ENCODE measurements at regions not wholly inside any gene's neighbourhood (a gene's known extent, or its start where the extent isn't known, plus 50 kb on each side); places are given as distances from the start of the nearest gene placed in this dataset.
"Not testable (repeated sequence)": the region's sequence is repeated elsewhere in the genome, so short reads cannot be mapped to it uniquely, and the experiment has no call there.

GRCh38 chr10:10758306-10758705 lies 259.4 kb upstream of the CELF2 start:
- Histone ChIP-seq H3K79me2 (ENCODE audit: low read depth) (no peaks in the 10 kb centered on the region), H3K27me3 (ENCODE audit: insufficient read depth, low read depth) (no peaks in the 10 kb centered on the region), H3K4me2 (no peak overlapping the region), H3K4me3 (no peak overlapping the region), H4K20me1 (ENCODE audit: insufficient read depth) (no peaks in the 10 kb centered on the region), H2AFZ (no peak overlapping the region), H3K27ac (no peak overlapping the region), H3K9me2 (ENCODE audit: insufficient read depth) (no peaks in the 10 kb centered on the region; the same call in 1 of the 2 replicates), H3K4me1 (replicated peaks; ENCODE audit: insufficient read depth) (no peaks in the 10 kb centered on the region), H3F3A (ENCODE audit: insufficient read depth, low read depth) (no peaks in the 10 kb centered on the region), H3K9me3 (ENCODE audit: insufficient read depth, low read depth) (no peaks in the 10 kb centered on the region), H3K36me3 (ENCODE audit: low read depth) (no peaks in the 10 kb centered on the region)
- DNase-seq = no peak
- TF ChIP-seq, protein P1, sequence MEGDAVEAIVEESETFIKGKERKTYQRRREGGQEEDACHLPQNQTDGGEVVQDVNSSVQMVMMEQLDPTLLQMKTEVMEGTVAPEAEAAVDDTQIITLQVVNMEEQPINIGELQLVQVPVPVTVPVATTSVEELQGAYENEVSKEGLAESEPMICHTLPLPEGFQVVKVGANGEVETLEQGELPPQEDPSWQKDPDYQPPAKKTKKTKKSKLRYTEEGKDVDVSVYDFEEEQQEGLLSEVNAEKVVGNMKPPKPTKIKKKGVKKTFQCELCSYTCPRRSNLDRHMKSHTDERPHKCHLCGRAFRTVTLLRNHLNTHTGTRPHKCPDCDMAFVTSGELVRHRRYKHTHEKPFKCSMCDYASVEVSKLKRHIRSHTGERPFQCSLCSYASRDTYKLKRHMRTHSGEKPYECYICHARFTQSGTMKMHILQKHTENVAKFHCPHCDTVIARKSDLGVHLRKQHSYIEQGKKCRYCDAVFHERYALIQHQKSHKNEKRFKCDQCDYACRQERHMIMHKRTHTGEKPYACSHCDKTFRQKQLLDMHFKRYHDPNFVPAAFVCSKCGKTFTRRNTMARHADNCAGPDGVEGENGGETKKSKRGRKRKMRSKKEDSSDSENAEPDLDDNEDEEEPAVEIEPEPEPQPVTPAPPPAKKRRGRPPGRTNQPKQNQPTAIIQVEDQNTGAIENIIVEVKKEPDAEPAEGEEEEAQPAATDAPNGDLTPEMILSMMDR (conservative IDR thresholded peaks at IDR 0.05) = no peak
- no peak for TF ChIP-seq EZH2 (IDR thresholded peaks at IDR 0.05; ENCODE audit: low read depth)
- POLR2A ChIA-PET (ENCODE audit: unreplicated experiment) = no interaction called here
- CTCF ChIA-PET = no interaction called here
- BruUV-seq (replicated peaks) = no TSS peak
- intact Hi-C loops (cut with micrococcal nuclease; ENCODE audit: unreplicated experiment) = no loop called here

GRCh38 chr10:10759806-10760205 lies 257.9 kb upstream of the CELF2 start:
- CTCF ChIA-PET; DNase-seq; BruUV-seq (replicated peaks); H3K9me3 ChIP-seq (ENCODE audit: insufficient read depth, low read depth); H3K9me2 ChIP-seq (ENCODE audit: insufficient read depth); H3K27me3 ChIP-seq (ENCODE audit: insufficient read depth, low read depth); H3F3A ChIP-seq (ENCODE audit: insufficient read depth, low read depth); H3K4me3 ChIP-seq; H3K4me2 ChIP-seq; H3K27ac ChIP-seq; POLR2A ChIA-PET (ENCODE audit: unreplicated experiment); H2AFZ ChIP-seq; H3K79me2 ChIP-seq (ENCODE audit: low read depth); H3K4me1 ChIP-seq (replicated peaks; ENCODE audit: insufficient read depth); H4K20me1 ChIP-seq (ENCODE audit: insufficient read depth); intact Hi-C loops (cut with micrococcal nuclease; ENCODE audit: unreplicated experiment); H3K36me3 ChIP-seq (ENCODE audit: low read depth): not testable (repeated sequence)

DNA sequence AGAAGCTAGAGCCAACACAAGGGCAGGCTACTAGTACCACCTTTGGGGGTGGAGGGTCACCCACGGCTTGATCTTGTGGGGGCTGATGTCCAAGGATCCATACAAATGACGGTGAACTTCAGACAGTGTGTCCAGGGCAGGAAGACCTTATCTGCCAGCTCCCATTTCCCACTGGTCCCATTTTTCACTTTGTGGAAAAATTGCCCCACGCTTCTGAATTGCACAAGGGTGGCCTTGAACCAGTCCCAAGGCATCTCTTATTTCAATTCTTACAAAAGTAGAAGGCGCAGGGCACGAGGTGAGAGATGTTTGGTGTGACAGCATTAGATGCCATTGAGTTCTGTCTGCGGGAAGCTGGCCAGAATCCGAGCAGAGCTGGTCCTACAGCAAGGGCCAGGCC lies 252.7 kb upstream of the CELF2 start:
- Histone ChIP-seq H3K4me3 (no peak overlapping the region), H3F3A (ENCODE audit: insufficient read depth, low read depth) (no peaks in the 10 kb centered on the region), H3K4me1 (replicated peaks; ENCODE audit: insufficient read depth) (no peaks in the 10 kb centered on the region), H3K9me3 (ENCODE audit: insufficient read depth, low read depth) (no peaks in the 10 kb centered on the region), H3K4me2 (no peak overlapping the region), H3K27ac (no peak overlapping the region), H3K36me3 (ENCODE audit: low read depth) (no peaks in the 10 kb centered on the region), H3K79me2 (ENCODE audit: low read depth) (no peaks in the 10 kb centered on the region), H2AFZ (no peak overlapping the region), H3K9me2 (ENCODE audit: insufficient read depth) (no peaks in the 10 kb centered on the region), H4K20me1 (ENCODE audit: insufficient read depth) (no peaks in the 10 kb centered on the region), H3K27me3 (ENCODE audit: insufficient read depth, low read depth) (no peaks in the 10 kb centered on the region)
- BruUV-seq (replicated peaks) = no TSS peak
- intact Hi-C loops (cut with micrococcal nuclease; ENCODE audit: unreplicated experiment) = no loop called here
- DNase-seq = no peak
- TF ChIP-seq, protein P1 (conservative IDR thresholded peaks at IDR 0.05) = no peak
- no peak for TF ChIP-seq EZH2 (IDR thresholded peaks at IDR 0.05; ENCODE audit: low read depth)
- ChIA-PET CTCF (no interaction called here), POLR2A (ENCODE audit: unreplicated experiment) (interaction anchor here (0.6 kb wide), 1 partner anchor 270 kb away, joined by 3 read pairs; no protein-coding TSS in a partner anchor)

DNA sequence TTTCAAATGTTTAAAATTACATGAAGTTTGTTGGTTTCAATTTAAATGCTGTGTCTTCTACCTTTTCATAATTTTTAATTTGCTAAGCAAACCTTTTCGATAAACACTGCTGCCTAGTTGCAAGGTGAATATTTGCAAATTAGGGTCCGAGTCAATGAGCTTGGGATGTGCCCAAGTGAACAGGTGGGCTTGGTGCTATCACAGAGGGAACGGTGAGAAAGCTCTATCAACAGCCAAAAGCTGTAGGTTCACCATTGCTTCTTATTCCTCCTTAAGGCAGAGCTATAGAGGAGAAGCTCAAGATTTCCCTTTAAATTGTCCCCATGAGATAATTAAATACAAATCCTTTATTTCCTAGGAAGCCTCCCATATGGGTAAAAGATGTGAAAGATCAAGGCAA lies 245.3 kb upstream of the CELF2 start:
- Histone ChIP-seq H4K20me1 (ENCODE audit: insufficient read depth) (no peaks in the 10 kb centered on the region), H3K79me2 (ENCODE audit: low read depth) (no peaks in the 10 kb centered on the region), H3K4me2 (no peak overlapping the region), H3K9me2 (ENCODE audit: insufficient read depth) (no peaks in the 10 kb centered on the region), H2AFZ (no peak overlapping the region), H3K4me3 (no peak overlapping the region), H3K9me3 (ENCODE audit: insufficient read depth, low read depth) (no peaks in the 10 kb centered on the region), H3F3A (ENCODE audit: insufficient read depth, low read depth) (no peaks in the 10 kb centered on the region), H3K36me3 (ENCODE audit: low read depth) (no peaks in the 10 kb centered on the region), H3K4me1 (replicated peaks; ENCODE audit: insufficient read depth) (no peaks in the 10 kb centered on the region), H3K27ac (no peak overlapping the region), H3K27me3 (ENCODE audit: insufficient read depth, low read depth) (no peaks in the 10 kb centered on the region)
- intact Hi-C loops (cut with micrococcal nuclease; ENCODE audit: unreplicated experiment) = no loop called here
- TF ChIP-seq EZH2 (IDR thresholded peaks at IDR 0.05; ENCODE audit: low read depth) = no peak
- TF ChIP-seq, protein P1 (conservative IDR thresholded peaks at IDR 0.05) = no peak
- ChIA-PET POLR2A (ENCODE audit: unreplicated experiment) (no interaction called here), CTCF (no interaction called here)
- no TSS peak for BruUV-seq (replicated peaks)
- no peak for DNase-seq
